ENCODE measurements at regions not wholly inside any gene's neighbourhood (a gene's known extent, or its start where the extent isn't known, plus 50 kb on each side); places are given as distances from the start of the nearest gene placed in this dataset.

DNA sequence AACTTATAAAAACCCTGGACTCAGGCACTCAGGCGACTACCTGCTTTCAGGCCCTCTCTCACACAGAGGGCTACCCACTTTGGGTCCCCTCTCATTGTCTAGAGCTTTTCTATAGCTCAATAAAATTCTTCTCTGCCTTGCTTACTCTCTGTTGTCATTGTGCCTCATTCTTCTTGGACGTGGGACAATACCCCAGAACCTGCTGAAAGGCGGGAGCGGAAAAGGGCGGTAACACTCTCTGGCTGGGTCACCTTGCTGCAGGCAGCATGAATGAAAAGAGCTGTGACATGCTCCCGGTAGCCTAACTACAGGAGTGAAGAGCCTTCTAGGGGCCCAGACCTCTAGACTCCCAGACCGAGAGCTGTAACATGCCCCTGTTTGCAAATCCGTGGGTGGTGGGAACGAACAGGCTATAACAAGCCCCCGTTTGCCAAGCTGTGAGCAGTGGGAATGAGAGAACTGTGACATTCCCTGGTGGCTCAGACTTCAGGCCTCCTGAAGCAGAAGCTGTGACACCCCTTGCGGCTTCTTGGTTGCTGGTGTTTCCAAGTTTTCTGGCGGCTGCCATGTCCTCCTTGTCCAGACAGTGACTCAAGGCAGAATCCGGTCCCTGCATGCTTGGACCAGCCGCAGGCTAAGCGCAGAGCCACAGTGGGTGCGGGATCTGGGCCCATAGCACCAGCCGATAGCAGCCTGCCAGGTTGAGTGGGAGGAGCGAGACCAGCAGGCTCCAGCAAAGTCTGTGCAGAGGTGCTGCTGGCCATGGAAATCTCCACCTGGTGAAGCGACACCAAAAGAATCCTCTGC, 684.6 kb downstream of the ARAP2 start:
- ChIA-PET POLR2A (no interaction called here), CTCF (no interaction called here)
- no peak for FAIRE-seq
- Histone ChIP-seq H3K9me3 (no peaks in the 10 kb centered on the region), H3K4me2 (no peak overlapping the region), H3K27ac (no peak overlapping the region), H3K4me3 (no peak overlapping the region), H3K4me1 (no peaks in the 10 kb centered on the region)
- 72% methylated on average over 8 of the region's 19 CpGs for WGBS (ENCODE audit: missing lambda C conversion rate)
- TF ChIP-seq EHF (CRISPR knock-in tag; IDR thresholded peaks at IDR 0.05) (no peak), ESRRA (IDR thresholded peaks at IDR 0.05; ENCODE audit: borderline replicate concordance, low read length) (no peak), KDM5A (IDR thresholded peaks at IDR 0.05) (no peak), GATA3 (IDR thresholded peaks at IDR 0.05; ENCODE audit: borderline replicate concordance) (no peak), RNF2 (IDR thresholded peaks at IDR 0.05; ENCODE audit: borderline replicate concordance, low read depth) (no peak)
- ATAC-seq: no peak
- no peak for DNase-seq (ENCODE audit: low read depth in 1 of 2, low spot score in 1 of 2)

DNA sequence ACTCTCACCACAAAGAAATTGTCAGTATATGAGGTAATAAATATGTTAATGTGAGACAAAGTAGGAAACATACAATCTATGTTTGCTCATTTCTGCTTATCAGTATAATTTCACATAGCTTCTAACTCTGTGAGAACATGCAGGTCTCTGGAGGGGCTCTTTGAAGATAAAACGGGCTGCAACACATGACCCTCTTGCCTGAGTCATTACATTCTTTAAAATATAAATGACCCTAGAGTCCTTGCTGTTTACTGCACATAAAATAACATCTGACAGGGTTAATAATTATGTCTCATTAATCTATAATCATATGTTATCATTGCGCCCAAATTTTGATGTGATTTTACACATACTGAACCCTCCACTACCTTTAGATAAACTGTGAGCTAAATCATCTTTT, 681.5 kb downstream of the ARAP2 start:
- no peak for FAIRE-seq
- WGBS (ENCODE audit: missing lambda C conversion rate): 9% methylated on average over 2 of the region's 2 CpGs
- ATAC-seq: no peak
- no peaks in the 10 kb centered on the region for H3K4me1 ChIP-seq
- no peaks in the 10 kb centered on the region for H3K9me3 ChIP-seq
- no peak for TF ChIP-seq NR3C1 (IDR thresholded peaks at IDR 0.05)
- no peak for TF ChIP-seq SMC3 (IDR thresholded peaks at IDR 0.05)
- TF ChIP-seq, protein P1, sequence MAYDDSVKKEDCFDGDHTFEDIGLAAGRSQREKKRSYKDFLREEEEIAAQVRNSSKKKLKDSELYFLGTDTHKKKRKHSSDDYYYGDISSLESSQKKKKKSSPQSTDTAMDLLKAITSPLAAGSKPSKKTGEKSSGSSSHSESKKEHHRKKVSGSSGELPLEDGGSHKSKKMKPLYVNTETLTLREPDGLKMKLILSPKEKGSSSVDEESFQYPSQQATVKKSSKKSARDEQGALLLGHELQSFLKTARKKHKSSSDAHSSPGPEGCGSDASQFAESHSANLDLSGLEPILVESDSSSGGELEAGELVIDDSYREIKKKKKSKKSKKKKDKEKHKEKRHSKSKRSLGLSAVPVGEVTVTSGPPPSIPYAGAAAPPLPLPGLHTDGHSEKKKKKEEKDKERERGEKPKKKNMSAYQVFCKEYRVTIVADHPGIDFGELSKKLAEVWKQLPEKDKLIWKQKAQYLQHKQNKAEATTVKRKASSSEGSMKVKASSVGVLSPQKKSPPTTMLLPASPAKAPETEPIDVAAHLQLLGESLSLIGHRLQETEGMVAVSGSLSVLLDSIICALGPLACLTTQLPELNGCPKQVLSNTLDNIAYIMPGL (CRISPR knock-in tag; IDR thresholded peaks at IDR 0.05; ENCODE audit: borderline replicate concordance): no peak
- TF ChIP-seq RARB (CRISPR knock-in tag; IDR thresholded peaks at IDR 0.05): no peak
- no peak for TF ChIP-seq RCOR1 (IDR thresholded peaks at IDR 0.05; ENCODE audit: low read depth, low read length)
- no peak for TF ChIP-seq HOXB5 (CRISPR knock-in tag; IDR thresholded peaks at IDR 0.05)
- H3K4me3 ChIP-seq: no peak overlapping the region
- H3K27ac ChIP-seq: no peak overlapping the region
- DNase-seq (ENCODE audit: low read depth in 1 of 2, low spot score in 1 of 2): no peak
- H3K4me2 ChIP-seq: no peak overlapping the region
- ChIA-PET CTCF (no interaction called here), POLR2A (no interaction called here)

DNA sequence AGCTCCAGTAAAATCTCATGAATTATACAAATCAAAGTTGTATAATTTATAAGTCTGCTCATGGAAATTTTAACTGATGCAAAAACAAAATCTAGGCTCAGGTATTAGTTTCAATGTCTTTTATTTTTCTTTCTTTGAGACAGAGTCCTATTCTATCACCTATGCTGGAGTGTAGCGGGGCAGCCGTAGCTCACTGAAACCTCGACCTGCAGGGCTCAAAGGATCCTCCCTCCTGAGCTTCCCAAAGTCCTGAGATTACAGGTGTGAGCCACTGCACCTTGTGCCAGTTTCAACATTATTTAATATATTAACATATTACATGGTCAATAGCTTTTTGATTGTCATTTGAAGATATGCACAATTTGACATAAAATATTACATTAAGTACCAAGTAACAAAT, 678.7 kb downstream of the ARAP2 start:
- FAIRE-seq: no peak
- TF ChIP-seq MYC (IDR thresholded peaks at IDR 0.05; ENCODE audit: borderline replicate concordance, low read length): no peak
- TF ChIP-seq ZFP36 (IDR thresholded peaks at IDR 0.05; ENCODE audit: borderline replicate concordance, partially characterized antibody): no peak
- TF ChIP-seq JUNB (IDR thresholded peaks at IDR 0.05): no peak
- TF ChIP-seq RFX5 (IDR thresholded peaks at IDR 0.05): no peak
- TF ChIP-seq FOSB (CRISPR knock-in tag; IDR thresholded peaks at IDR 0.05): no peak
- no peak for TF ChIP-seq KDM5A (IDR thresholded peaks at IDR 0.05)
- TF ChIP-seq FOSL2 (IDR thresholded peaks at IDR 0.05): no peak
- no peak for TF ChIP-seq FOSL2 (CRISPR knock-in tag; IDR thresholded peaks at IDR 0.05)
- TF ChIP-seq RNF2 (IDR thresholded peaks at IDR 0.05; ENCODE audit: borderline replicate concordance, low read depth): no peak
- TF ChIP-seq RARB (CRISPR knock-in tag; IDR thresholded peaks at IDR 0.05): no peak
- TF ChIP-seq CHD2 (IDR thresholded peaks at IDR 0.05; ENCODE audit: low read length, partially characterized antibody): no peak
- TF ChIP-seq SREBF2 (IDR thresholded peaks at IDR 0.05): no peak
- TF ChIP-seq EHMT2 (IDR thresholded peaks at IDR 0.05; ENCODE audit: low read depth): no peak
- TF ChIP-seq NPAS2 (CRISPR knock-in tag; IDR thresholded peaks at IDR 0.05; ENCODE audit: borderline replicate concordance): no peak
- TF ChIP-seq FOXS1 (CRISPR knock-in tag; IDR thresholded peaks at IDR 0.05): no peak
- TF ChIP-seq MAZ (IDR thresholded peaks at IDR 0.05; ENCODE audit: borderline replicate concordance, low read depth, low read length): no peak
- TF ChIP-seq CBX2 (IDR thresholded peaks at IDR 0.05; ENCODE audit: borderline replicate concordance, low read depth): no peak
- DNase-seq (ENCODE audit: low read depth in 1 of 2, low spot score in 1 of 2): no peak
- POLR2A ChIA-PET: no interaction called here
- WGBS (ENCODE audit: missing lambda C conversion rate): 58% methylated on average over 3 of the region's 3 CpGs
- H3K4me3 ChIP-seq: no peak overlapping the region
- CTCF ChIA-PET: no interaction called here
- H3K4me1 ChIP-seq: no peaks in the 10 kb centered on the region
- H3K27ac ChIP-seq: no peak overlapping the region
- H3K9me3 ChIP-seq: no peaks in the 10 kb centered on the region
- no peak overlapping the region for H3K4me2 ChIP-seq
- no peak for ATAC-seq
